ENCODE measurements at regions not wholly inside any gene's neighbourhood (a gene's known extent, or its start where the extent isn't known, plus 50 kb on each side); places are given as distances from the start of the nearest gene placed in this dataset.

GRCh38 chr5:23629396-23629795 is 122.0 kb downstream of the PRDM9 start:
- H3K4me3 ChIP-seq (replicated peaks in 1 of 3) = no peak overlapping the region
- DNase-seq = no peak
- 89% methylated on average over 2 of the region's 2 CpGs for WGBS, 2 donors
- no peaks in the 10 kb centered on the region for H3K9me3 ChIP-seq
- H3K4me1 ChIP-seq = no peaks in the 10 kb centered on the region
- no peaks in the 10 kb centered on the region for H3K27me3 ChIP-seq
- H3K36me3 ChIP-seq = no peaks in the 10 kb centered on the region
- no peak overlapping the region for H3K27ac ChIP-seq
- intact Hi-C loops (cut with DNase I) = no loop called here
- TF ChIP-seq CTCF (IDR thresholded peaks at IDR 0.05) = no peak
- no peak for TF ChIP-seq POLR2A (IDR thresholded peaks at IDR 0.05)

- no peaks in the 10 kb centered on the region for H3K9me3 ChIP-seq
- WGBS, 2 donors = 63 to 85% methylated on average over 2 of the region's 2 CpGs
- intact Hi-C loops (cut with DNase I) = no loop called here
- H3K4me1 ChIP-seq = no peaks in the 10 kb centered on the region
- no peak for DNase-seq
- TF ChIP-seq CTCF (IDR thresholded peaks at IDR 0.05) (no peak), POLR2A (IDR thresholded peaks at IDR 0.05) (no peak)
- no peak overlapping the region for H3K4me3 ChIP-seq (replicated peaks in 1 of 3)
- no peak overlapping the region for H3K27ac ChIP-seq
- H3K36me3 ChIP-seq = no peaks in the 10 kb centered on the region
- no peaks in the 10 kb centered on the region for H3K27me3 ChIP-seq
Measured at GRCh38 chr5:23631302-23632045, 124.1 kb downstream of the PRDM9 start.

GRCh38 chr5:23635938-23636337 is 128.5 kb downstream of the PRDM9 start:
- H3K27ac ChIP-seq = no peak overlapping the region
- intact Hi-C loops (cut with DNase I) = no loop called here
- no peaks in the 10 kb centered on the region for H3K9me3 ChIP-seq
- H3K4me3 ChIP-seq (replicated peaks in 1 of 3) = no peak overlapping the region
- TF ChIP-seq POLR2A (IDR thresholded peaks at IDR 0.05) = no peak
- no peak for TF ChIP-seq CTCF (IDR thresholded peaks at IDR 0.05)
- no peak for DNase-seq
- H3K4me1 ChIP-seq = no peaks in the 10 kb centered on the region
- H3K27me3 ChIP-seq = no peaks in the 10 kb centered on the region
- no peaks in the 10 kb centered on the region for H3K36me3 ChIP-seq

GRCh38 chr5:23639326-23639725 is 131.9 kb downstream of the PRDM9 start:
- TF ChIP-seq POLR2A (IDR thresholded peaks at IDR 0.05) (no peak), CTCF (IDR thresholded peaks at IDR 0.05) (no peak)
- Histone ChIP-seq H3K36me3 (no peaks in the 10 kb centered on the region), H3K27me3 (no peaks in the 10 kb centered on the region), H3K9me3 (no peaks in the 10 kb centered on the region), H3K4me3 (replicated peaks in 1 of 3) (no peak overlapping the region), H3K27ac (no peak overlapping the region), H3K4me1 (no peaks in the 10 kb centered on the region)
- intact Hi-C loops (cut with DNase I) = no loop called here
- DNase-seq = no peak
- WGBS, 2 donors = 72% methylated on average over 1 of the region's 1 CpG

- Histone ChIP-seq H3K4me3 (replicated peaks in 1 of 3) (no peak overlapping the region), H3K9me3 (no peaks in the 10 kb centered on the region), H3K4me1 (no peaks in the 10 kb centered on the region), H3K27me3 (no peaks in the 10 kb centered on the region), H3K27ac (no peak overlapping the region), H3K36me3 (no peaks in the 10 kb centered on the region)
- TF ChIP-seq POLR2A (IDR thresholded peaks at IDR 0.05) (no peak), CTCF (IDR thresholded peaks at IDR 0.05) (no peak)
- no peak for DNase-seq
- 75 to 91% methylated on average over 1 of the region's 1 CpG for WGBS, 2 donors
- intact Hi-C loops (cut with DNase I) = no loop called here
Measured at GRCh38 chr5:23648656-23649055, 141.2 kb downstream of the PRDM9 start.
